Thyroid gland (tissue), 4 donors: ENCODE measurements at regions not wholly inside any gene's neighbourhood (a gene's known extent, or its start where the extent isn't known, plus 50 kb on each side); places are given as distances from the start of the nearest gene placed in this dataset.

ENCODE experiments used
- DNase-seq, 2 donors: peaks; one replicate each; pipeline ENCODE4 v3.0.0-alpha.2; 2019
- H3K27ac ChIP-seq, 3 donors: fragments of 200-600 bp; sonication (generic); 1 replicate in 2 of 3; 2 replicates in 1 of 3; pipeline ENCODE4 v1.5.1; 2016 to 2019; ENCODE audit warnings: mild to moderate bottlenecking in 1 of 3, moderate library complexity in 1 of 3
- H3K27me3 ChIP-seq: fragments of 200-600 bp; sonication (generic); one replicate; pipeline ENCODE4 v1.5.1; 2019
- H3K36me3 ChIP-seq, 2 donors: fragments of 200-600 bp; sonication (generic); one replicate each; pipeline ENCODE4 v1.5.1; 2016 to 2019
- H3K4me1 ChIP-seq, 2 donors: fragments of 200-600 bp; sonication (generic); one replicate each; pipeline ENCODE4 v1.5.1; 2017 to 2019
- H3K4me3 ChIP-seq, 3 donors: fragments of 200-600 bp; sonication (generic); replicated peaks in 1 of 3; 1 replicate in 2 of 3; 2 replicates in 1 of 3; pipeline ENCODE4 v1.5.1; 2016; ENCODE audit warnings: mild to moderate bottlenecking in 1 of 3
- H3K9me3 ChIP-seq: fragments of 200-600 bp; sonication (generic); one replicate; pipeline ENCODE4 v1.5.1; 2017
- CTCF ChIP-seq, 6 experiments: fragments of 200-600 bp in 3 of 6; fragments of 450-650 bp in 3 of 6; sonication (generic) in 3 of 6; IDR thresholded peaks; one replicate each; pipeline ENCODE4 v1.5.1; 2016 to 2019; ENCODE audit warnings: antibody characterized with exemption in 6 of 6, mild to moderate bottlenecking in 2 of 6, inconsistent platforms in 1 of 6, moderate library complexity in 1 of 6
- POLR2A ChIP-seq, 2 donors: fragments of 450-650 bp; IDR thresholded peaks; one replicate each; pipeline ENCODE4 v1.6.1; 2017; ENCODE audit warnings: antibody characterized with exemption in 2 of 2, mild to moderate bottlenecking in 2 of 2, moderate library complexity in 1 of 2
- WGBS, 2 donors: methylation state at CpG; one replicate each; pipeline ENCODE4 v1.1.5; 2017; 5-methylcytosine and 5-hydroxymethylcytosine counted together
- intact Hi-C: fragments of 100-400 bp; cut with DNase I; formaldehyde crosslinking; loops from one replicate; pipeline ENCODE4 v1.15.1; 2023

GRCh38 chr6:168870982-168871381, 382.7 kb downstream of the THBS2 start:
- WGBS, 2 donors, result 73 to 88% methylated on average over 3 to 13 of the region's 13 CpGs
- TF ChIP-seq CTCF (IDR thresholded peaks at IDR 0.05) (no peak), POLR2A (IDR thresholded peaks at IDR 0.05) (no peak)
- H3K9me3 ChIP-seq, result no peaks in the 10 kb centered on the region
- no peak overlapping the region for H3K4me3 ChIP-seq
- intact Hi-C loops, result no loop called here
- no peak overlapping the region for H3K27ac ChIP-seq
- H3K36me3 ChIP-seq, result no peaks in the 10 kb centered on the region
- H3K27me3 ChIP-seq, result no peaks in the 10 kb centered on the region
- no peak for DNase-seq
- H3K4me1 ChIP-seq, result no peaks in the 10 kb centered on the region

DNA sequence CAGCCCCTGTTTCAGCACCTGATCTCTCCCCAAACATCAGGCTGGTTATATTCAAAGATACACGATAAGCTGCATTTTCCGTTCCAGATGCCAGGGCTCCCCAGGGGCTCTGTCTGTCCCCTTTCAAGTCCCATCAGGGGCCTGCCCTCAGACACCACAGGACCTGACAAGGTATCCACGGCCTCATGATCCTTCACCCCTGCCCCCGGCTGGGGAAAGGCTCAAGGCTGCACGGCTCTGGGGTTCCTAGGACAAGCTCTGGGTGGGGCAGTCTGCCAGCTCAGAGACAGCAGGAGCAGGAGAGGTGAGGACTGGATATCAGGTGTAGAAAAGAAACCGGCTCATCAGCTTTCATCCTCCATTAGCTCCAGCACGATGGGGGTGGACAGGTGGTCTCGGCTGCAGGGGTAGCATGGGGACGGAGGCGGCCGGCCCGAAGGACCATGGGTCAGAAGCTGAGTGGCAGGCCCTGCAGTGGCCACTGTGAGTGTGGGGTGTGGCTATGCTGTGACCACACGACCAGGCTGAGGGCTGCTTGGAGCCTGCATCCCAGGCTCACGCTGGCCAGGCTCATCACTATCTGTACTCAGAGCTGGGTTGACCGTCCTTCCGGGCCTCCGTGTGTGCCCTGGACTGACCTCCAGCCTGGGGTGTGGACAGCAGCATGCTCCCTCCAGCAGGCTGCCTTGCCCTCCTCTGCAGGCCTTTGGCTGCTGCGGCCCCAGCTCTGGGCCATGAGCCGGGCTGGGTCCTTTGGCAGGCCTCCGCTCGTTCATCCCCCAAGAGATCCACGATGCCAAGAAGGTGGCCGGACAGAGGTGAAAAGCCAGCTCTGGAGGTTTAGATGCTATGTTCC, 386.2 kb downstream of the THBS2 start:
- intact Hi-C loops, result no loop called here
- Histone ChIP-seq H3K27me3 (no peaks in the 10 kb centered on the region), H3K4me1 (no peaks in the 10 kb centered on the region), H3K36me3 (no peaks in the 10 kb centered on the region), H3K9me3 (no peaks in the 10 kb centered on the region), H3K27ac (no peak overlapping the region), H3K4me3 (no peak overlapping the region)
- no peak for DNase-seq
- WGBS, 2 donors, result 70 to 71% methylated on average over 17 to 18 of the region's 23 CpGs
- TF ChIP-seq POLR2A (IDR thresholded peaks at IDR 0.05) (no peak), CTCF (IDR thresholded peaks at IDR 0.05) (no peak)

DNA sequence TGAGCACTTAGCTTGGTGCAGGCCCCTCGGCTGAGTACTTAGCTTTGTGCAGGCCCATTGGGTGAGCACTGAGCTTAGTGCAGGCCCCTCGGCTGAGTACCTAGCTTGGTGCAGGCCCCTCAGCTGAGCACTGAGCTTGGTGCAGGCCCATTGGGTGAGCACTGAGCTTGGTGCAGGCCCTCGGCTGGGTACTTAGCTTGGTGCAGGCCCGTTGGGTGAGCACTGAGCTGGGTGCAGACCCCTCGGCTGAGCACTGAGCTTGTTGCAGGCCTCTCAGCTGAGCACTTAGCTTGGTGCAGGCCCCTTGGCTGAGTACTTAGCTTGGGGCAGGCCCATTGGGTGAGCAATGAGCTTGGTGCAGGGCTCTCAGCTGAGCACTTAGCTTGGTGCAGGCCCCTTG, 387.1 kb downstream of the THBS2 start:
- Histone ChIP-seq H3K36me3 (no peaks in the 10 kb centered on the region), H3K4me1 (no peaks in the 10 kb centered on the region), H3K27me3 (no peaks in the 10 kb centered on the region), H3K27ac (no peak overlapping the region), H3K9me3 (no peaks in the 10 kb centered on the region), H3K4me3 (no peak overlapping the region)
- no peak for DNase-seq
- 84 to 90% methylated on average over 3 to 5 of the region's 5 CpGs for WGBS, 2 donors
- TF ChIP-seq POLR2A (IDR thresholded peaks at IDR 0.05) (no peak), CTCF (IDR thresholded peaks at IDR 0.05) (no peak)
- intact Hi-C loops, result no loop called here

GRCh38 chr6:168865522-168865921, 388.1 kb downstream of the THBS2 start:
- Histone ChIP-seq H3K9me3 (no peaks in the 10 kb centered on the region), H3K4me3 (no peak overlapping the region), H3K4me1 (no peaks in the 10 kb centered on the region), H3K27ac (no peak overlapping the region), H3K36me3 (no peaks in the 10 kb centered on the region), H3K27me3 (no peaks in the 10 kb centered on the region)
- no peak for DNase-seq
- intact Hi-C loops, result no loop called here
- 89 to 91% methylated on average over 4 of the region's 4 CpGs for WGBS, 2 donors
- TF ChIP-seq POLR2A (IDR thresholded peaks at IDR 0.05), result no peak
- TF ChIP-seq CTCF (IDR thresholded peaks at IDR 0.05), result no peak
